ENCODE measurements at regions not wholly inside any gene's neighbourhood (a gene's known extent, or its start where the extent isn't known, plus 50 kb on each side); places are given as distances from the start of the nearest gene placed in this dataset.

DNA sequence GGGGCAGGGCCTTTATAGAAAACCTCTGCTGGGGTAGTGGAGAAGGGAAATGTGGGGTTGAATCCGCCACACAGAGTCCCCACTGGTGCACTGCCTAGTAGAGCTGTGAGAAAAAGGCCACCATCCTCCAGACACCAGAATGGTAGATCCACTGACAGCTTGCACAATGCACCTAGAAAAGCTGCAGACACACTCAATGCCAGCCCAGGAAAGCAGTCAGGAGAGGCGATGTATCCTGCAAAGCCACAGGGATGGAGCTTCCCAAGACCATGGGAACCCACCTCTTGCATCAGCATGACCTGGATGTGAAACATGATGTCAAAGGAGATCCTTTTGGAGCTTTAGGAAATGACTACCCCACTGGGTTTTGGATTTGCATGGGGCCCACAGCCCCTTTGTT is 958.0 kb upstream of the MIR17HG start:
- H3K27me3 Mint-ChIP-seq (ENCODE audit: unreplicated experiment) = no peaks in the 10 kb centered on the region
- DNase-seq = no peak
- H3K9me3 Mint-ChIP-seq (ENCODE audit: unreplicated experiment) = peaks cover 3% of the 10 kb centered on the region
- H3K4me1 Mint-ChIP-seq (ENCODE audit: low read depth, unreplicated experiment) = no peaks in the 10 kb centered on the region
- peaks cover 8% of the 10 kb centered on the region for H3K36me3 Mint-ChIP-seq (ENCODE audit: unreplicated experiment)
- TF ChIP-seq, protein P1, sequence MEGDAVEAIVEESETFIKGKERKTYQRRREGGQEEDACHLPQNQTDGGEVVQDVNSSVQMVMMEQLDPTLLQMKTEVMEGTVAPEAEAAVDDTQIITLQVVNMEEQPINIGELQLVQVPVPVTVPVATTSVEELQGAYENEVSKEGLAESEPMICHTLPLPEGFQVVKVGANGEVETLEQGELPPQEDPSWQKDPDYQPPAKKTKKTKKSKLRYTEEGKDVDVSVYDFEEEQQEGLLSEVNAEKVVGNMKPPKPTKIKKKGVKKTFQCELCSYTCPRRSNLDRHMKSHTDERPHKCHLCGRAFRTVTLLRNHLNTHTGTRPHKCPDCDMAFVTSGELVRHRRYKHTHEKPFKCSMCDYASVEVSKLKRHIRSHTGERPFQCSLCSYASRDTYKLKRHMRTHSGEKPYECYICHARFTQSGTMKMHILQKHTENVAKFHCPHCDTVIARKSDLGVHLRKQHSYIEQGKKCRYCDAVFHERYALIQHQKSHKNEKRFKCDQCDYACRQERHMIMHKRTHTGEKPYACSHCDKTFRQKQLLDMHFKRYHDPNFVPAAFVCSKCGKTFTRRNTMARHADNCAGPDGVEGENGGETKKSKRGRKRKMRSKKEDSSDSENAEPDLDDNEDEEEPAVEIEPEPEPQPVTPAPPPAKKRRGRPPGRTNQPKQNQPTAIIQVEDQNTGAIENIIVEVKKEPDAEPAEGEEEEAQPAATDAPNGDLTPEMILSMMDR (IDR thresholded peaks at IDR 0.05; ENCODE audit: partially characterized antibody, unreplicated experiment) = no peak
- H3K27ac Mint-ChIP-seq (ENCODE audit: unreplicated experiment) = no peak overlapping the region
- no peak overlapping the region for H3K4me3 Mint-ChIP-seq (ENCODE audit: unreplicated experiment)

DNA sequence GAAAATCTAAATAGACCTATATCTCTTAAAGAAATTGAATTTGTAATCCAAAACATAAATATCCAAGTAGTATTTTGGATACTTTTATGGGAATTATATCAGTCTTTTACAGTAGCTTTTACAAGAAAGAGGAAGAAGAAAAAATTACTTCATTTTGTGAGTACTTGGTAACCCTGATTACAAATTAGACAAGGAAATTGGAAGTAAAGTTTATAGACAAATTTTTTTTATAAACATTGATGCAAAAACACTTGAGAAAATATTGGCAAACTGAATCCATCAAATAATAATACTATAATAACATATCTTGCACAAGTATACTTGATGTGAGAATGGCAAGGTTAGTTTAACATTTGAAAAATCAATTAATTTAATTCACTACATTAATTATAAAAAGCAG is 954.1 kb upstream of the MIR17HG start:
- H3K4me3 Mint-ChIP-seq (ENCODE audit: unreplicated experiment) = no peak overlapping the region
- peaks cover 6% of the 10 kb centered on the region for H3K36me3 Mint-ChIP-seq (ENCODE audit: unreplicated experiment)
- H3K27me3 Mint-ChIP-seq (ENCODE audit: unreplicated experiment) = peaks cover 3% of the 10 kb centered on the region
- TF ChIP-seq, protein P1 (IDR thresholded peaks at IDR 0.05; ENCODE audit: partially characterized antibody, unreplicated experiment) = no peak
- no peak for DNase-seq
- no peaks in the 10 kb centered on the region for H3K4me1 Mint-ChIP-seq (ENCODE audit: low read depth, unreplicated experiment)
- no peak overlapping the region for H3K27ac Mint-ChIP-seq (ENCODE audit: unreplicated experiment)
- H3K9me3 Mint-ChIP-seq (ENCODE audit: unreplicated experiment) = peaks cover 3% of the 10 kb centered on the region

GRCh38 chr13:90395348-90395747 is 952.1 kb upstream of the MIR17HG start:
- no peaks in the 10 kb centered on the region for H3K4me1 Mint-ChIP-seq (ENCODE audit: low read depth, unreplicated experiment)
- peaks cover 3% of the 10 kb centered on the region for H3K36me3 Mint-ChIP-seq (ENCODE audit: unreplicated experiment)
- DNase-seq = no peak
- no peaks in the 10 kb centered on the region for H3K9me3 Mint-ChIP-seq (ENCODE audit: unreplicated experiment)
- peaks cover 3% of the 10 kb centered on the region for H3K27me3 Mint-ChIP-seq (ENCODE audit: unreplicated experiment)
- TF ChIP-seq, protein P1 (IDR thresholded peaks at IDR 0.05; ENCODE audit: partially characterized antibody, unreplicated experiment) = no peak
- H3K4me3 Mint-ChIP-seq (ENCODE audit: unreplicated experiment) = no peak overlapping the region
- no peak overlapping the region for H3K27ac Mint-ChIP-seq (ENCODE audit: unreplicated experiment)

- TF ChIP-seq, protein P1 (IDR thresholded peaks at IDR 0.05; ENCODE audit: partially characterized antibody, unreplicated experiment) = no peak
- Mint-ChIP-seq H3K4me3 (ENCODE audit: unreplicated experiment) (no peak overlapping the region), H3K27ac (ENCODE audit: unreplicated experiment) (no peak overlapping the region), H3K27me3 (ENCODE audit: unreplicated experiment) (peaks cover 3% of the 10 kb centered on the region), H3K9me3 (ENCODE audit: unreplicated experiment) (no peaks in the 10 kb centered on the region), H3K4me1 (ENCODE audit: low read depth, unreplicated experiment) (no peaks in the 10 kb centered on the region), H3K36me3 (ENCODE audit: unreplicated experiment) (peaks cover 6% of the 10 kb centered on the region)
- no peak for DNase-seq
Observed at GRCh38 chr13:90395846-90396245, 951.6 kb upstream of the MIR17HG start.

DNA sequence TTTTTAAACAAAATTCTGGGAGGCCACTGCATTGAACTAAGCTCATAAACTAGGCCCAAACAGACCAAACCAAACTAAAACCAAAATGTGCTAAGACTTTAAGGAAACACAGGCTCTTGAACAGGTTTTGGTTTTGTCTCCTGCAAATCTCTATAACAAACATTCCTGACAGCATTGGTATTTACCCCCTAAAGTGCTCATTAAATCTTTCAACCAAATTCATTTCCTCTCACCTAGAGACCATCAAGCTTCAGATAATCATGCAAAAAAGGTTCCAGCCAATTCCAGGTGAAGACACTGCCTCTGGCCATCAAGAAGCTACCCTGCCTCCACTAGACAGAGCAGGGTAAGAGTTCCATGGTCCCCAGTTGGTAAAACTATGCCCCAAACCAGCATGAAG is 951.2 kb upstream of the MIR17HG start:
- no peaks in the 10 kb centered on the region for H3K4me1 Mint-ChIP-seq (ENCODE audit: low read depth, unreplicated experiment)
- H3K9me3 Mint-ChIP-seq (ENCODE audit: unreplicated experiment) = no peaks in the 10 kb centered on the region
- no peak overlapping the region for H3K4me3 Mint-ChIP-seq (ENCODE audit: unreplicated experiment)
- peaks cover 3% of the 10 kb centered on the region for H3K27me3 Mint-ChIP-seq (ENCODE audit: unreplicated experiment)
- TF ChIP-seq, protein P1 (IDR thresholded peaks at IDR 0.05; ENCODE audit: partially characterized antibody, unreplicated experiment) = no peak
- no peak overlapping the region for H3K27ac Mint-ChIP-seq (ENCODE audit: unreplicated experiment)
- peaks cover 6% of the 10 kb centered on the region for H3K36me3 Mint-ChIP-seq (ENCODE audit: unreplicated experiment)
- no peak for DNase-seq
